Fibroblast of skin of left biceps (primary cell): ENCODE measurements at regions not wholly inside any gene's neighbourhood (a gene's known extent, or its start where the extent isn't known, plus 50 kb on each side); places are given as distances from the start of the nearest gene placed in this dataset.
A peak's percentile ranks its signal among the peaks of the same experiment; 100 is the strongest.

Experiments
- DNase-seq, 2 experiments: peaks; one replicate each; pipeline ENCODE4 v3.0.0-alpha.2; 2013; ENCODE audit warnings: low read depth in 2 of 2

- no peak for DNase-seq
Observed at GRCh38 chr7:131106681-131107336, 220.9 kb upstream of the MKLN1 start.

GRCh38 chr7:131107337-131108211 lies 220.1 kb upstream of the MKLN1 start:
- peak in 1 of 2 experiments; percentile 43 for DNase-seq

- no peak for DNase-seq
Observed at GRCh38 chr7:131108212-131108940, 219.3 kb upstream of the MKLN1 start.

GRCh38 chr7:131109011-131109758 lies 218.5 kb upstream of the MKLN1 start:
- no peak for DNase-seq

GRCh38 chr7:131109759-131110296 lies 217.8 kb upstream of the MKLN1 start:
- peak; percentile 55 to 60 for DNase-seq

GRCh38 chr7:131110297-131111080 lies 217.2 kb upstream of the MKLN1 start:
- no peak for DNase-seq

- no peak for DNase-seq
Observed at GRCh38 chr7:131111081-131111576, 216.5 kb upstream of the MKLN1 start.

- no peak for DNase-seq
Observed at GRCh38 chr7:131111792-131112191, 215.9 kb upstream of the MKLN1 start.

GRCh38 chr7:131112431-131112830 lies 215.2 kb upstream of the MKLN1 start:
- no peak for DNase-seq

GRCh38 chr7:131115340-131115739 lies 212.3 kb upstream of the MKLN1 start:
- no peak for DNase-seq

- no peak for DNase-seq
Observed at GRCh38 chr7:131117439-131117838, 210.2 kb upstream of the MKLN1 start.

- DNase-seq = no peak
Observed at GRCh38 chr7:131119381-131119780, 208.3 kb upstream of the MKLN1 start.

GRCh38 chr7:131122394-131122793 lies 205.3 kb upstream of the MKLN1 start:
- DNase-seq = no peak

- no peak for DNase-seq
Observed at GRCh38 chr7:131124001-131124629, 203.6 kb upstream of the MKLN1 start.

GRCh38 chr7:131124867-131125266 lies 202.8 kb upstream of the MKLN1 start:
- no peak for DNase-seq

GRCh38 chr7:131130324-131130723 lies 197.4 kb upstream of the MKLN1 start:
- no peak for DNase-seq

- DNase-seq = no peak
Observed at GRCh38 chr7:131131012-131131745, 196.5 kb upstream of the MKLN1 start.

GRCh38 chr7:131131746-131132431 lies 195.8 kb upstream of the MKLN1 start:
- DNase-seq = no peak

GRCh38 chr7:131139462-131139861 lies 188.2 kb upstream of the MKLN1 start:
- no peak for DNase-seq
